ENCODE measurements at regions not wholly inside any gene's neighbourhood (a gene's known extent, or its start where the extent isn't known, plus 50 kb on each side); places are given as distances from the start of the nearest gene placed in this dataset.

DNA sequence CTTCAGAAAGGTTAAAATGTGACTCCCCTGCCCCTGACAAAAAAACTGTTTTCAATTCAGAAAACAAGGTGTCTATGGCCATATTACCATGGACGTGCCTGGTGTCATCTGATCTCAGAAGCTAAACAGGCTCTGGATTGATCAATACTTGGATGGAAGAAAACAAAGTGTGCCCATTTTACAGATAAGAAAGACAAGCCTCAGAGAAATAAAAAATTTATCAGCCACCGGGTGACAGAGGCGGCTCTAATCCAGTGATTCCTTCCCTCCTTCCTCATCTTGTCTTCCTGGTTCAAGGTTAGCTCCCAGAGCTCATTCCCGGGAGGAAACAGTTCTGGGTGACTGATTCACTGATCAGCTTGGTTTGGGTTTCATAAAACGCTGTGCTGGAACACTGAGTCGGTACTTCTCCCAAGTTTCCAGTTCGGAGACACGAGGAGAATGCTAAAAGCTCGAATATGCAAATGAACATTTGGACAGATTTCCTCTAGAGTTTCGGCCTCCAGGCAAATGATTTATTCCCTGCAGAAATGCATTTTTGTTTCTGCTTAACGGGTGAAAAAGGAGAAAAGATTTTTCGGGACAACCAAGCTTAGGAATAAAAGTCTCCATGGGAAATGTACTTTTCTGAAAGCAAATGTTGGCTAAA is 211.2 kb downstream of the UQCRFS1 start:
- Histone ChIP-seq H3K4me2 (ENCODE audit: control insufficient read depth, insufficient read depth) (no peak overlapping the region), H3K9ac (ENCODE audit: control insufficient read depth, insufficient read depth, low read length) (no peak overlapping the region), H2AFZ (ENCODE audit: control insufficient read depth, low read depth, low read length) (no peak overlapping the region), H3K9me3 (replicated peaks; ENCODE audit: control insufficient read depth, insufficient read depth, low read length) (no peaks in the 10 kb centered on the region; the same call in 2 of the 3 replicates), H3K79me2 (ENCODE audit: control insufficient read depth, insufficient read depth, low read length) (no peaks in the 10 kb centered on the region), H3K4me3 (no peak overlapping the region), H3K36me3 (ENCODE audit: control insufficient read depth in 2 of 2, insufficient read depth in 2 of 2, low read length in 1 of 2) (no peaks in the 10 kb centered on the region), H3K27ac (ENCODE audit: control insufficient read depth, insufficient read depth) (no peak overlapping the region), H3K4me1 (ENCODE audit: control insufficient read depth, insufficient read depth, low read length) (no peaks in the 10 kb centered on the region), H3K27me3 (replicated peaks in 1 of 2; ENCODE audit: control insufficient read depth in 2 of 2, insufficient read depth in 2 of 2, low read length in 1 of 2) (no peaks in the 10 kb centered on the region), H4K20me1 (ENCODE audit: control insufficient read depth, insufficient read depth) (no peaks in the 10 kb centered on the region)
- no TSS peak for BruUV-seq (replicated peaks)
- FAIRE-seq (no peak), ATAC-seq (no peak), DNase-seq (ENCODE audit: low read depth, low spot score) (no peak)
- TF ChIP-seq STAT1 (conservative IDR thresholded peaks at IDR 0.05) (no peak), TCF3 (IDR thresholded peaks at IDR 0.05; ENCODE audit: borderline replicate concordance, insufficient read depth, low read depth, low read length) (no peak), SUPT20H (IDR thresholded peaks at IDR 0.05; ENCODE audit: borderline replicate concordance, control insufficient read depth, low read depth, low read length) (no peak)
- TF ChIP-seq, protein P1, sequence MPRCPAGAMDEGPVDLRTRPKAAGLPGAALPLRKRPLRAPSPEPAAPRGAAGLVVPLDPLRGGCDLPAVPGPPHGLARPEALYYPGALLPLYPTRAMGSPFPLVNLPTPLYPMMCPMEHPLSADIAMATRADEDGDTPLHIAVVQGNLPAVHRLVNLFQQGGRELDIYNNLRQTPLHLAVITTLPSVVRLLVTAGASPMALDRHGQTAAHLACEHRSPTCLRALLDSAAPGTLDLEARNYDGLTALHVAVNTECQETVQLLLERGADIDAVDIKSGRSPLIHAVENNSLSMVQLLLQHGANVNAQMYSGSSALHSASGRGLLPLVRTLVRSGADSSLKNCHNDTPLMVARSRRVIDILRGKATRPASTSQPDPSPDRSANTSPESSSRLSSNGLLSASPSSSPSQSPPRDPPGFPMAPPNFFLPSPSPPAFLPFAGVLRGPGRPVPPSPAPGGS (IDR thresholded peaks at IDR 0.05; ENCODE audit: borderline replicate concordance, insufficient read depth, low read depth, low read length, poor library complexity, severe bottlenecking): no peak
- RAD21 ChIA-PET (ENCODE audit: unreplicated experiment): no interaction called here
- POLR2A ChIA-PET: no interaction called here
- intact Hi-C loops (cut with micrococcal nuclease; ENCODE audit: unreplicated experiment): no loop called here
- in situ Hi-C loops (cut with MboI): no loop called here
- CTCF ChIA-PET: no interaction called here
- SMC1A ChIA-PET (ENCODE audit: uncharacterized antibody, unreplicated experiment): no interaction called here
- WGBS (ENCODE audit: insufficient coverage, insufficient replicate concordance, low lambda C conversion rate, missing lambda C conversion rate): 30% methylated on average over 12 of the region's 12 CpGs

DNA sequence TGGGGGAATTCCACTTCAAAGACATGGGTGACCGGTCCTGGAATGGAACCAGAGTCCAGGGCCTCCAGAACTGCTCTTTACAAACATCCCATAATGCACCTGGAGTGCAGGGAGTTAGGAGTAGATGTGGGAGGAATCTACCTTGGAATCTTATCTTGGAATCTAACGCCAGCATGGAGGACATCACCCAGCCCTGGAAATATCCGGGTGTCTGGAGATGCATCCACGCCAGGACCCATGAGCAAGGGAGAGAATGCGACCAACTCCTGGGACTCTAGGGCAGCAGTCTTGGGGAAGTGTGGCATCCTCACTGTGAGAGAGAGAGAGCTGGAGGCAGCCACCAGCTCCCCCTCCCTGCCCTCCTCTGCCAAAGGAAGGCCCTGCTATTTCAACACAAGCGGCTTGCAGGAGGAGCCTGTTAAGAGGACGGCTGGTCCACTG is 211.8 kb downstream of the UQCRFS1 start:
- no peak overlapping the region for H3K27ac ChIP-seq (ENCODE audit: control insufficient read depth, insufficient read depth)
- ChIA-PET POLR2A (no interaction called here), RAD21 (ENCODE audit: unreplicated experiment) (no interaction called here), SMC1A (ENCODE audit: uncharacterized antibody, unreplicated experiment) (no interaction called here), CTCF (no interaction called here)
- H3K27me3 ChIP-seq (replicated peaks in 1 of 2; ENCODE audit: control insufficient read depth in 2 of 2, insufficient read depth in 2 of 2, low read length in 1 of 2): no peaks in the 10 kb centered on the region
- H3K4me1 ChIP-seq (ENCODE audit: control insufficient read depth, insufficient read depth, low read length): no peaks in the 10 kb centered on the region
- no peak for FAIRE-seq
- in situ Hi-C loops (cut with MboI): no loop called here
- BruUV-seq (replicated peaks): no TSS peak
- no peak overlapping the region for H3K4me3 ChIP-seq
- no peaks in the 10 kb centered on the region for H3K36me3 ChIP-seq (ENCODE audit: control insufficient read depth in 2 of 2, insufficient read depth in 2 of 2, low read length in 1 of 2)
- intact Hi-C loops (cut with micrococcal nuclease; ENCODE audit: unreplicated experiment): no loop called here
- 50% methylated on average over 7 of the region's 7 CpGs for WGBS (ENCODE audit: insufficient coverage, insufficient replicate concordance, low lambda C conversion rate, missing lambda C conversion rate)
- no peak overlapping the region for H2AFZ ChIP-seq (ENCODE audit: control insufficient read depth, low read depth, low read length)
- TF ChIP-seq ZZZ3 (IDR thresholded peaks at IDR 0.05; ENCODE audit: control insufficient read depth, insufficient read length, low read depth) (no peak), ZNF622 (IDR thresholded peaks at IDR 0.05) (no peak)
- TF ChIP-seq, protein P2, sequence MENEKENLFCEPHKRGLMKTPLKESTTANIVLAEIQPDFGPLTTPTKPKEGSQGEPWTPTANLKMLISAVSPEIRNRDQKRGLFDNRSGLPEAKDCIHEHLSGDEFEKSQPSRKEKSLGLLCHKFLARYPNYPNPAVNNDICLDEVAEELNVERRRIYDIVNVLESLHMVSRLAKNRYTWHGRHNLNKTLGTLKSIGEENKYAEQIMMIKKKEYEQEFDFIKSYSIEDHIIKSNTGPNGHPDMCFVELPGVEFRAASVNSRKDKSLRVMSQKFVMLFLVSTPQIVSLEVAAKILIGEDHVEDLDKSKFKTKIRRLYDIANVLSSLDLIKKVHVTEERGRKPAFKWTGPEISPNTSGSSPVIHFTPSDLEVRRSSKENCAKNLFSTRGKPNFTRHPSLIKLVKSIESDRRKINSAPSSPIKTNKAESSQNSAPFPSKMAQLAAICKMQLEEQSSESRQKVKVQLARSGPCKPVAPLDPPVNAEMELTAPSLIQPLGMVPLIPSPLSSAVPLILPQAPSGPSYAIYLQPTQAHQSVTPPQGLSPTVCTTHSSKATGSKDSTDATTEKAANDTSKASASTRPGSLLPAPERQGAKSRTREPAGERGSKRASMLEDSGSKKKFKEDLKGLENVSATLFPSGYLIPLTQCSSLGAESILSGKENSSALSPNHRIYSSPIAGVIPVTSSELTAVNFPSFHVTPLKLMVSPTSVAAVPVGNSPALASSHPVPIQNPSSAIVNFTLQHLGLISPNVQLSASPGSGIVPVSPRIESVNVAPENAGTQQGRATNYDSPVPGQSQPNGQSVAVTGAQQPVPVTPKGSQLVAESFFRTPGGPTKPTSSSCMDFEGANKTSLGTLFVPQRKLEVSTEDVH (IDR thresholded peaks at IDR 0.05; ENCODE audit: low read depth, partially characterized antibody): no peak
- no peaks in the 10 kb centered on the region for H3K79me2 ChIP-seq (ENCODE audit: control insufficient read depth, insufficient read depth, low read length)
- no peak overlapping the region for H3K9ac ChIP-seq (ENCODE audit: control insufficient read depth, insufficient read depth, low read length)
- no peak for DNase-seq (ENCODE audit: low read depth, low spot score)
- H4K20me1 ChIP-seq (ENCODE audit: control insufficient read depth, insufficient read depth): no peaks in the 10 kb centered on the region
- H3K9me3 ChIP-seq (replicated peaks; ENCODE audit: control insufficient read depth, insufficient read depth, low read length): no peaks in the 10 kb centered on the region; the same call in 2 of the 3 replicates
- no peak for ATAC-seq
- no peak overlapping the region for H3K4me2 ChIP-seq (ENCODE audit: control insufficient read depth, insufficient read depth)
